ENCODE measurements at regions not wholly inside any gene's neighbourhood (a gene's known extent, or its start where the extent isn't known, plus 50 kb on each side); places are given as distances from the start of the nearest gene placed in this dataset.

GRCh38 chr1:99084562-99084961 is 79.9 kb upstream of the PLPPR5 start:
- H3K4me3 ChIP-seq (IDR thresholded peaks at IDR 0.05; ENCODE audit: insufficient read depth, low read depth, low read length): no peak overlapping the region

GRCh38 chr1:99086057-99086456 is 81.4 kb upstream of the PLPPR5 start:
- Histone ChIP-seq H3K79me2 (ENCODE audit: insufficient read depth, low read depth) (no peaks in the 10 kb centered on the region), H3K36me3 (ENCODE audit: insufficient read depth) (no peaks in the 10 kb centered on the region), H4K20me1 (ENCODE audit: insufficient read depth) (no peaks in the 10 kb centered on the region), H2AFZ (ENCODE audit: low read depth) (no peak overlapping the region), H3K9ac (no peak overlapping the region), H3K27me3 (ENCODE audit: insufficient read depth, low read depth) (no peaks in the 10 kb centered on the region), H3K4me3 (IDR thresholded peaks at IDR 0.05; ENCODE audit: insufficient read depth, low read depth, low read length) (no peak overlapping the region), H3K27ac (no peak overlapping the region), H3K4me1 (ENCODE audit: low read depth, poor library complexity, severe bottlenecking) (no peaks in the 10 kb centered on the region), H3K4me2 (no peak overlapping the region)
- TF ChIP-seq CTCF (conservative IDR thresholded peaks at IDR 0.05; ENCODE audit: low read depth, low read length): no peak

More at GRCh38 chr1:99084562-99084961, 79.9 kb upstream of the PLPPR5 start:
- no peaks in the 10 kb centered on the region for H3K79me2 ChIP-seq (ENCODE audit: insufficient read depth, low read depth)
- H4K20me1 ChIP-seq (ENCODE audit: insufficient read depth): no peaks in the 10 kb centered on the region
- H3K4me1 ChIP-seq (ENCODE audit: low read depth, poor library complexity, severe bottlenecking): no peaks in the 10 kb centered on the region
- no peak overlapping the region for H3K27ac ChIP-seq
- no peak overlapping the region for H3K9ac ChIP-seq
- no peaks in the 10 kb centered on the region for H3K27me3 ChIP-seq (ENCODE audit: insufficient read depth, low read depth)
- H3K36me3 ChIP-seq (ENCODE audit: insufficient read depth): no peaks in the 10 kb centered on the region
- no peak overlapping the region for H2AFZ ChIP-seq (ENCODE audit: low read depth)
- TF ChIP-seq CTCF (conservative IDR thresholded peaks at IDR 0.05; ENCODE audit: low read depth, low read length): no peak
- H3K4me2 ChIP-seq: no peak overlapping the region

DNA sequence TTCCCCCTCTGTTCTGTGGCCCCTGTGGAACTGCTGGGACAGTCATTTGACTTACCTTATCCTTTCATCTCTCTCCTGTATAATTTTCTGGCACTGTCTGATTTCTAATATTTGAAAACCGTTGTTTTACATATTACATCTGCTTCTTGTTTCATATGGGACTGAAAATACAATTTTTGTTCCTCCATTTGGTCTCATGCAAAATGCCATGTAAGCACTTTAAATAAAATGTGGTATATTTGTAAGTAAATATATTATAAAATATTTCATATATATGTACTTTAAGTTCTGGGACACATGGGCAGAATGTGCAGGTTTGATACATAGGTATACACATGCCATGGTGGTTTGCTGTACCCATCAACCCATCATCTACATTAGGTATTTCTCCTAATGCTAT is 93.9 kb upstream of the PLPPR5 start:
- no peaks in the 10 kb centered on the region for H3K36me3 ChIP-seq (ENCODE audit: insufficient read depth)
- TF ChIP-seq CTCF (conservative IDR thresholded peaks at IDR 0.05; ENCODE audit: low read depth, low read length): no peak

GRCh38 chr1:99106274-99106673 is 101.6 kb upstream of the PLPPR5 start:
- H3K27ac ChIP-seq: no peak overlapping the region

More for the DNA sequence above, 93.9 kb upstream of the PLPPR5 start:
- Histone ChIP-seq H4K20me1 (ENCODE audit: insufficient read depth) (no peaks in the 10 kb centered on the region), H2AFZ (ENCODE audit: low read depth) (no peak overlapping the region), H3K4me3 (IDR thresholded peaks at IDR 0.05; ENCODE audit: insufficient read depth, low read depth, low read length) (no peak overlapping the region), H3K79me2 (ENCODE audit: insufficient read depth, low read depth) (no peaks in the 10 kb centered on the region), H3K4me2 (no peak overlapping the region), H3K9ac (no peak overlapping the region), H3K27ac (no peak overlapping the region), H3K4me1 (ENCODE audit: low read depth, poor library complexity, severe bottlenecking) (no peaks in the 10 kb centered on the region), H3K27me3 (ENCODE audit: insufficient read depth, low read depth) (no peaks in the 10 kb centered on the region)

More at GRCh38 chr1:99106274-99106673, 101.6 kb upstream of the PLPPR5 start:
- H3K9ac ChIP-seq: no peak overlapping the region
- H3K4me1 ChIP-seq (ENCODE audit: low read depth, poor library complexity, severe bottlenecking): no peaks in the 10 kb centered on the region
- no peak overlapping the region for H3K4me2 ChIP-seq
- no peaks in the 10 kb centered on the region for H4K20me1 ChIP-seq (ENCODE audit: insufficient read depth)
- no peaks in the 10 kb centered on the region for H3K27me3 ChIP-seq (ENCODE audit: insufficient read depth, low read depth)
- no peaks in the 10 kb centered on the region for H3K36me3 ChIP-seq (ENCODE audit: insufficient read depth)
- H3K4me3 ChIP-seq (IDR thresholded peaks at IDR 0.05; ENCODE audit: insufficient read depth, low read depth, low read length): no peak overlapping the region
- no peak for TF ChIP-seq CTCF (conservative IDR thresholded peaks at IDR 0.05; ENCODE audit: low read depth, low read length)
- H2AFZ ChIP-seq (ENCODE audit: low read depth): no peak overlapping the region
- no peaks in the 10 kb centered on the region for H3K79me2 ChIP-seq (ENCODE audit: insufficient read depth, low read depth)
